SH-SY5Y (cell line): ENCODE measurements at regions not wholly inside any gene's neighbourhood (a gene's known extent, or its start where the extent isn't known, plus 50 kb on each side); places are given as distances from the start of the nearest gene placed in this dataset.

Source experiments
- GATA2 ChIP-seq: IDR thresholded peaks from 2 replicates; pipeline ENCODE4 v1.6.1; 2011; ENCODE audit warnings: mild to moderate bottlenecking, low read depth, low read length
- GATA3 ChIP-seq: IDR thresholded peaks from 2 replicates; pipeline ENCODE4 v1.6.1; 2011; ENCODE audit warnings: low read depth, mild to moderate bottlenecking, low read length, moderate library complexity

DNA sequence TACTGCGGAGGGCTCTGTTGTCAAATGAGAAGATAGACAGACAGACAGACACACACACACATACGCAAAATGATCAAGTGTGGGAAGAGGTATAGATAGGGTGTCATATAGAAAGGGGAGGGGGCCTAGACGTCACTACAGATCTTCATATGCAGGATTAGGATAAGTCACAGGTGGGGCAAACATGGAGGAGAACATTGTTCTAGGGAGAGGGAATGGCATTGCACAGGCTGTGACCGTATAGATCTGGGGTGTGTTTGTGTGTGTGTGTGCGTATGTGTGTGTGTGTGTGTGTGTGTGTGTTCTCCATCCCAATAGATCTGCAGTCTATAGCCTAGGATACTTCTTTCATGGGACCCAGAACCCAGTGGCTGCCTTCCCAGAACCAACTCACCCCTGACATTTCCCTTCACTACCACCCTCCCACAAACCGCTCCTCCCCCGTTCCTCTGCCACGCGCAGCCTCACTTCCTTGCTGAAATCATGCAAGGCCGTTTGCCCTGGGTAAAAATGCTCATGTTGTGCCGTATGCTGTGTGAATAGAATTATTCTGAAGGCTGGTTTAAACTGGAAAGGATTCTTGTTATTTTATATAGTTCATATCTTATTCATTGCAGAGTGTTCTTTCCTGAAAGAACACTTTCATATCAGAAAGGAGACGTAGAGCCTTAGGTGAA lies 50.5 kb upstream of the CCL1 start:
- TF ChIP-seq GATA3 (no peak), GATA2 (no peak)

GRCh38 chr17:34412965-34413441 lies 50.0 kb upstream of the CCL1 start:
- no peak for TF ChIP-seq GATA3
- TF ChIP-seq GATA2: no peak
